ENCODE measurements at regions not wholly inside any gene's neighbourhood (a gene's known extent, or its start where the extent isn't known, plus 50 kb on each side); places are given as distances from the start of the nearest gene placed in this dataset.
A peak's percentile ranks its signal among the peaks of the same experiment; 100 is the strongest.

GRCh38 chr20:50314678-50315335 is 124.2 kb downstream of the CEBPB start:
- no peak for DNase-seq

- no peak for DNase-seq
Measured at GRCh38 chr20:50315586-50316551, 125.2 kb downstream of the CEBPB start.

GRCh38 chr20:50317116-50317515 is 126.5 kb downstream of the CEBPB start:
- no peak for DNase-seq

- DNase-seq = no peak
Measured at GRCh38 chr20:50317609-50318008, 127.0 kb downstream of the CEBPB start.

- DNase-seq = no peak
Measured at GRCh38 chr20:50318710-50319109, 128.1 kb downstream of the CEBPB start.

GRCh38 chr20:50320005-50320900 is 129.6 kb downstream of the CEBPB start:
- DNase-seq = no peak

- peak in 1 of 2 donors; percentile 41 for DNase-seq
Measured at GRCh38 chr20:50320901-50321796, 130.5 kb downstream of the CEBPB start.

GRCh38 chr20:50321797-50322480 is 131.3 kb downstream of the CEBPB start:
- no peak for DNase-seq

GRCh38 chr20:50322703-50323131 is 132.1 kb downstream of the CEBPB start:
- no peak for DNase-seq

GRCh38 chr20:50323209-50323608 is 132.6 kb downstream of the CEBPB start:
- no peak for DNase-seq

GRCh38 chr20:50323777-50324775 is 133.4 kb downstream of the CEBPB start:
- DNase-seq = no peak

GRCh38 chr20:50325215-50325614 is 134.6 kb downstream of the CEBPB start:
- no peak for DNase-seq

GRCh38 chr20:50325651-50326050 is 135.0 kb downstream of the CEBPB start:
- DNase-seq = no peak

GRCh38 chr20:50327666-50328065 is 137.0 kb downstream of the CEBPB start:
- DNase-seq = no peak

- no peak for DNase-seq
Measured at GRCh38 chr20:50328222-50328979, 137.8 kb downstream of the CEBPB start.

- DNase-seq = no peak
Measured at GRCh38 chr20:50328996-50329898, 138.6 kb downstream of the CEBPB start.

- DNase-seq = no peak
Measured at GRCh38 chr20:50329981-50330503, 139.4 kb downstream of the CEBPB start.
